H1 (cell line): ENCODE measurements at regions not wholly inside any gene's neighbourhood (a gene's known extent, or its start where the extent isn't known, plus 50 kb on each side); places are given as distances from the start of the nearest gene placed in this dataset.

Source experiments
- JUN ChIP-seq: IDR thresholded peaks from 2 replicates; pipeline ENCODE4 v1.6.1; 2011; ENCODE audit warnings: low read depth, mild to moderate bottlenecking, improper control_type of control experiment, low read length
- NANOG ChIP-seq: IDR thresholded peaks from 2 replicates; pipeline ENCODE4 v1.6.1; 2011; ENCODE audit warnings: low read length, low read depth, mild to moderate bottlenecking, inconsistent platforms; ENCODE audit not compliant: insufficient read depth, poor library complexity, severe bottlenecking

GRCh38 chr6:105988321-105988720, 97.8 kb upstream of the PRDM1 start:
- TF ChIP-seq NANOG (no peak), JUN (no peak)
